H1 (cell line): ENCODE measurements at regions not wholly inside any gene's neighbourhood (a gene's known extent, or its start where the extent isn't known, plus 50 kb on each side); places are given as distances from the start of the nearest gene placed in this dataset.

ENCODE experiments used
- BACH1 ChIP-seq: IDR thresholded peaks from 2 replicates; pipeline ENCODE4 v1.6.1; 2012; ENCODE audit warnings: low read length, improper control_type of control experiment
- CHD2 ChIP-seq: IDR thresholded peaks from 2 replicates; pipeline ENCODE4 v1.6.1; 2012; ENCODE audit warnings: low read length, improper control_type of control experiment
- CTBP2 ChIP-seq: IDR thresholded peaks from 2 replicates; pipeline ENCODE4 v1.7.0; 2011; ENCODE audit warnings: borderline replicate concordance, mild to moderate bottlenecking, moderate library complexity, mixed read lengths, low read length; ENCODE audit not compliant: insufficient read depth, insufficient read length
- CTCF ChIP-seq, 3 experiments: IDR thresholded peaks; 1 replicate in 2 of 3; 2 replicates in 1 of 3; pipeline versions ENCODE4 v1.5.1 to v1.6.1; 2011; ENCODE audit warnings: low read length in 3 of 3, mild to moderate bottlenecking in 3 of 3, inconsistent platforms in 2 of 3, low read depth in 1 of 3, moderate library complexity in 1 of 3; ENCODE audit not compliant: insufficient read depth in 1 of 3; ENCODE audit errors: control extremely low read depth in 1 of 3
- EP300 ChIP-seq, 2 experiments: IDR thresholded peaks; 1 replicate in 1 of 2; 2 replicates in 1 of 2; pipeline ENCODE4 v1.6.1; 2011 to 2012; ENCODE audit warnings: low read depth in 2 of 2, low read length in 2 of 2, mild to moderate bottlenecking in 2 of 2, borderline replicate concordance in 1 of 2, inconsistent platforms in 1 of 2, moderate library complexity in 1 of 2
- MAFK ChIP-seq: IDR thresholded peaks from 2 replicates; pipeline ENCODE4 v1.6.1; 2012; ENCODE audit warnings: low read depth, mild to moderate bottlenecking, improper control_type of control experiment, low read length
- POLR2A ChIP-seq, 2 experiments: IDR thresholded peaks; 1 replicate in 1 of 2; 2 replicates in 1 of 2; pipeline ENCODE4 v1.6.1; 2011; ENCODE audit warnings: low read depth in 2 of 2, low read length in 2 of 2, mild to moderate bottlenecking in 2 of 2; ENCODE audit errors: control extremely low read depth in 1 of 2
- RAD21 ChIP-seq, 2 experiments: IDR thresholded peaks in 1 of 2; conservative IDR thresholded peaks in 1 of 2; 2 replicates each; pipeline ENCODE4 v1.6.1; 2011; ENCODE audit warnings: low read depth in 2 of 2, low read length in 2 of 2, improper control_type of control experiment in 1 of 2, inconsistent platforms in 1 of 2, mild to moderate bottlenecking in 1 of 2, moderate library complexity in 1 of 2
- YY1 ChIP-seq: IDR thresholded peaks from 2 replicates; pipeline ENCODE4 v1.6.1; 2011; ENCODE audit warnings: low read depth, mild to moderate bottlenecking, low read length
- ZNF274 ChIP-seq: IDR thresholded peaks from 2 replicates; pipeline ENCODE4 v1.7.0; 2012; ENCODE audit warnings: low read length, borderline replicate concordance; ENCODE audit errors: extremely low read depth

GRCh38 chr4:128596115-128596514 lies 213.4 kb upstream of the JADE1 start:
- TF ChIP-seq CTCF (IDR thresholded peaks at IDR 0.05; ENCODE audit: control extremely low read depth in 1 of 3, insufficient read depth in 1 of 3, low read depth in 1 of 3, low read length in 3 of 3) = no peak
- no peak for TF ChIP-seq POLR2A (IDR thresholded peaks at IDR 0.05; ENCODE audit: control extremely low read depth in 1 of 2, low read depth in 2 of 2, low read length in 2 of 2)
- no peak for TF ChIP-seq MAFK
- TF ChIP-seq ZNF274 = no peak
- TF ChIP-seq YY1 = no peak
- TF ChIP-seq EP300 (IDR thresholded peaks at IDR 0.05; ENCODE audit: borderline replicate concordance in 1 of 2, low read depth in 2 of 2, low read length in 2 of 2) = no peak
- no peak for TF ChIP-seq CTBP2
- no peak for TF ChIP-seq RAD21 (IDR thresholded peaks at IDR 0.05 in 1 of 2, conservative IDR thresholded peaks at IDR 0.05 in 1 of 2; ENCODE audit: low read depth in 2 of 2, low read length in 2 of 2)
- TF ChIP-seq BACH1 = no peak
- TF ChIP-seq CHD2 = no peak
